Activated effector memory CD4-positive, alpha-beta T cell treated with anti-CD3 and anti-CD28 coated beads, Interleukin-2, amount 50 U/mL, for 16 hours (primary cell): ENCODE measurements at regions not wholly inside any gene's neighbourhood (a gene's known extent, or its start where the extent isn't known, plus 50 kb on each side); places are given as distances from the start of the nearest gene placed in this dataset.

Experiments used
- DNase-seq: peaks from one replicate; pipeline ENCODE4 v3.0.0-alpha.2; 2020

DNA sequence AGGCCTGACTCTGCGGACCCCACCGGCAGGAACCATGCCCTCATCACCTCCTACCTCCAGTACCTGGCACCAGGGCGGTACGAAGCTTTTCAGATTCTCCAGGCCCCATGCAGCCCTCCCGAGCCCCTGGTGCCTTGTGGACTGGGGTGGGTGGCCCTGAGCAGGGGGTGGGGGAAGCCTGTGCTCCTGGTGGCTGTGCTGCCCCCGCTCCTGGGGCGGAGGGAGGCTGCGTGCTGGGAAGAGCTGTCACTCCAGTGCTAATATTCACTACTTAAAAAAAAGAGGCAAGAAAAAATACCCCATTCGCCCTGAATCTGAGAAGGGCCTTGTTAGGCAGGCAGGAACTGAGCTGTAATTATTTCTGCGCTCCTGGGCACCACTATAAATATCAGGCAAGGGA lies 111.8 kb downstream of the ENGASE start:
- no peak for DNase-seq

DNA sequence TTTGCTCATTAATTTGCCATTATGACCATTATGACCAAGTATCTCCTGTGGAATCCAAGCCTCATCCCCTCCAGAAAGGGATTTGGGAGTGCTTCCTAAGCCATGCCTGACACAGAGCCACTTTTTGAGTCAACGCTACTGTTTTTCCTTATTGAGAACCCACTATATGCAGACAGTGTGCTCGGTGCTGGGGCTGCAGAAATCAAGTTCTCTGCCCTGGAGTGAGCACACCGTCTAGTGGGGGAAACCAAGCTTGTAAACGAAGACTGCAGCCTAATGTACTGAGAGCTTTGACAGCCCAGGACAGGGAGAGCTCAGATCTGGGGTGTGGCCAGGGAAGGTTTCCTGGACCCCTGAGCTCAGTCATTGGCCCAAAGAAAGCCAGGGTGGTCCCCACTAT lies 111.0 kb downstream of the ENGASE start:
- DNase-seq: no peak

DNA sequence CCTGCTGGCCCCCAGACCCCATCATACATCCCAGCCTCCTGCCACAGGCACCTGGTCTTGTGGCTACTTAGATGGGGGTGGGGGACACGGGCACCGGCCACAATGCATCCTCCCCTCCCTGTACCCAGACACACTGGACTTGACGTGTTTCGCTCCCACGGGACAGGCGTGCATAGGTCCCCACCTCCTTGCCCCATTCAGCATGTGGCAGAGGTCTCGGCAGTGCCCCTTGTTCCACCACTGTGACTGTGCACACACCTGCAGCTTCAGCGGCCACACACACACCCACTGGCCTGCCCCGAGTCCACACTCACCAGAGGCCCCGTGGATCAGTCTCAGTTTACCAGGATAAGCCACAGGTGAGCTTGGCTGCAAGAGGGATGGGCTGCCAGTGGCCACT lies 109.6 kb downstream of the ENGASE start:
- DNase-seq: no peak

DNA sequence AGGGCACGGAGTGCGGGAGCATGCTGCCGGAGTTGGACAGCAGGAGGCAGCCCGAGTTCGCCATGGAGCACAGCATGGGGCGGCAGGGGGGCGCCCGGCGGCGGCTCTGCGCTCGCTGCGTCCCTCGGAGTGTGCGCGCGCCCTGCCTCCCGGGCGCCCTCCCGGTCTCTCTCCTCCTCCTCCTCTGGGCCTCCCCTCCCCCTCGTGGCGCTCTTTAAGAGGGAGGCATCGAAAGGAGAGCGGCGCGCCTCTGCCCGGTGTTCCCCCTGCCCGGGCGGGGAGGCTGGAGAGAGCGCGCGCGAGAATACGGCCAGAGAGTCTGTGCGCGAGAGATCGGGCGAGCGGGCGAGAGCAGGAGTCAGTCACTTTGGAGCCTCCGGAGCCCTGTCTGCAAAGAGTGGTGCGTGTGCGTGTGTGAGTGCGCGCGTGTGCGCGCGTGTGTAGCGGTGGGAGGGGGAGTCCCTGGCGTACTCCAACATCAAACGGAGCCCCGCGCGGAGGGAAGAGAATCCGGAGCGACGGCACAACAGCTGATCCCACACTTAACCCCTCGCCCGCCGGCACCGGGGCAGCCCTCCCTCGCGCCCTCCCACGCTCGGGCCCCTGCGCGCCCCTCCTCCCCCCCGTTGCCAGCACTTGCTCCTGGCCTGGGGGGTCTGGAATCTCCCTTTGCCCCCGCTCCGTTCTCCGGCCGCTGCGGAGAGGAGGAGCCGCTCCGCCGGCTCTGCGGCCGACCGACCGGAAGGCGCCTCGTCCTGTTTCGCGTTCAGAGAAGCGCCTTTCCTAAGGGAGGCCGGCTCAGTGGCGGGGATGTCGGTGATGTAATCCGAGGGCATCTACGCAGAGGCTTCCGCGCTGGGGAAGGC lies 108.9 kb downstream of the ENGASE start:
- DNase-seq: no peak

DNA sequence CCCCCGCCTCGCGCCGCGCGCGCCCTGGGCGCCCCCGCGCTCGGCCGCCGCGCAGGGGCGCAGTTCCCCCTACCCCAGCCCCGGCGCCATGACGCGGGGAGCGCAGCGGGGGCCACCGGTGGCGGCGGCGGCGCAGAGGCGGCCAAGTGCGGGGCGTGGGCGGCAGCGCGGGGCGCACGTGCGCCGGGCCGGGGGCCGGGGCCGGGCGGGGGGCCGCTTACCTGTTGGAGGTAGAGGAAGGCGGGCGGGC lies 108.3 kb downstream of the ENGASE start:
- DNase-seq: no peak

DNA sequence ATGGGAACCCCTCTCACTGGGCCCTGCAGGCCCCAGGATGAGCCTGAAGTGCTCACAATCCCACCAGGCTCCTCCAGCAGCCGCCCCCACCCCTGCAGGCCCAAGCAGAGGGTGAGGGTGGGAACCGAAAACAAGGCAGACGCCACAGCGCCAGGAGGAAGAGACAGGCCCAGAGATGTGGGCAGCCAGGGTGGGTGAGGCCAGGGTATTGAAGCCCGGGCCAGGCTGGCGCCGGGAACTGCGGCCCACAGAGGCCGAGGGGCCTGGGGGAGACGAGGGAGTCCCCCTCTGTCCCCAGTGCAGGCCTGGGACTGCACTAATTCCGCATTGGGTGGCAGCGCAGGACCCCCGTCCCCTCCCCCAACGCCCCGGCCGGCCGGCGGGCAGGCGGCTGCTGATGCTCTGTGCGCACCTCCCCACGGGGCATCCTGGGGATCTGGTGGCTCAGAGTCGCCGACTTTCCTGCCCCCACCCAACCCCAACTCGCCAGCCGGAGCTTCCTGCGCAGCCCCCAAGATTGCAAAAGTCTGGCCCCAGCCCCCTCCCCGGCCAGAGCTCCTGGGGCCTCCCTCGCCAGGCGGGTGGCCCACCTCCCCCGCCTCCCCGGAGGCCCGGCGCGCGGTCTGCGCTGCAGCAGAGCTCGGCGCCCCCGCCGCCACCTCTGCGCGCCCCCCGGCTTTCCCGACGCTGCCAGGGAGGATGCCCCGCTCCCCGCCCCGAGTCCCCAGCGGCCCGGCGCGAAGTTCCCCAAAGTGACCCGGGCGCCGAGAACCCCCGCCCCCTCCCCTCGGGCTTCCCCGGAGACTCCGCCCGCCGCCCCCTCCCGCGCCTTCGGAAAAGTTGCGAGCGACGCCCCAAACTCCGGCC lies 107.8 kb downstream of the ENGASE start:
- DNase-seq: no peak

DNA sequence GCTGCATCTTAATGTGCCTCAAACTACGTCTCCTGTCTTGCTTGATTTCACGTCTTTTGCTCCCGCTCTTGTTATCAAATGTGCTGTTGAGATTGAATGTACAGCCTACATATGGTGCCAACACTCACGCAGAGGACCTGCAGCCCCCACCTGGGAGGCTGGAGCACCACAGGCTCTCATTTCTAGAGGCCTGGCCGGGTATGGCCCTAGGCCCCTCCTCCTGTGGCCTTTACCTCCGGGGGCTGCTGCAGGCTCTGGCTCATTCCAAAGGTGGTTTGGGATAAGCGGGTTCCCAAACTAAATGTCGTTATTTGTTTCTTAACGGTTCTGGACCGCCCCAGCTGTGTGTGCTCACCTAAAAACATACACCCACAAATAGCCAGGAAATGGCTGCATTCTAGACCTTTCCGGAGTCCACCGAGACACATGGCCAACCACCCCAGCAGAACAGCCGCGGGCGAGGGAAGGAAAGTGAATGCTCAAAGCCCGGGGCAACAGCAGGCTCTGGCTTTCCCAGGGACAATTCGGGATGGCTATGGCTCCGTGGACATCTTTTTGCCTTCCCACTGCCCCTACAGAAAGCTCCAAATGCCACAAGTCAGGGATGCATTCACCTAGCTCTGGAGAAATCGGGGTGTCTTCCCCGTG lies 105.9 kb downstream of the ENGASE start:
- DNase-seq: no peak

DNA sequence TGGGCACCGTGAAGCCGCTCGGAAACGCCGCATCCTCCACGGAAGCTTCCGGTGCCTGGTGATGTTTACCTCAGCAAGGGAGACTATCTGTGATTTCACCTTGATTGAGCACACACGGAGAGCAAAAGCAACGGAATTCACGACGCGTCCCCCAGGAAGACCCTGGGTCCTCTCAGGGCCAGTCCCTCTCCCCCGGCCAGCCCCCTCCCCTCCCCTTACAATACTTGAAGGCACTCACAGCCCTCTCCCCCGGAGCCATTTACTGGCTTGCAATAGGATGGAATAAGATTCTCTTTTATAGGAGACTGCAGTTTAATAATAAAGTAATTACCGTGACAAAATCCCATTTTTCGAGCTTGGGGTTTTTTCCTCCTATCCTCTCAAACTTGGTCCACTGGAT lies 104.7 kb downstream of the ENGASE start:
- DNase-seq: no peak

DNA sequence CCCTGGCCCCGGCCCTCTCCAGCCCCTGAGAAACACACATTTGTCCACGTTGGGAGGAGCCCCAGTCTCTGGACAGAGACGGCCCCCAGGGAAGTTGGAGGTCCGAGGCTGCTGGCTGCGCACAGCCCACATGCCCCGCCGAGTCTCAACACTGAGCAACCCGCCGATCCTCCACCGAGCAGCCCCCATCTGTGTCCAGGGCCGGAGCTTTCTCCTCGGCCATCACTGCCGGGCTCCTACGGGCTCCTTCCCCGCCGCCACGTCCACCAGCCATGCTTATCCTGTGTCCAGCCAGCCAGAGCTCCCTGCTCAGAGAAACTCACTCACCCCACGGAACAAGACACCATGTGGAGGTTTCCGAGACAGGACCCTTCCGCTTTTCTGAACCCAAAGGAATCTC lies 103.3 kb downstream of the ENGASE start:
- no peak for DNase-seq

DNA sequence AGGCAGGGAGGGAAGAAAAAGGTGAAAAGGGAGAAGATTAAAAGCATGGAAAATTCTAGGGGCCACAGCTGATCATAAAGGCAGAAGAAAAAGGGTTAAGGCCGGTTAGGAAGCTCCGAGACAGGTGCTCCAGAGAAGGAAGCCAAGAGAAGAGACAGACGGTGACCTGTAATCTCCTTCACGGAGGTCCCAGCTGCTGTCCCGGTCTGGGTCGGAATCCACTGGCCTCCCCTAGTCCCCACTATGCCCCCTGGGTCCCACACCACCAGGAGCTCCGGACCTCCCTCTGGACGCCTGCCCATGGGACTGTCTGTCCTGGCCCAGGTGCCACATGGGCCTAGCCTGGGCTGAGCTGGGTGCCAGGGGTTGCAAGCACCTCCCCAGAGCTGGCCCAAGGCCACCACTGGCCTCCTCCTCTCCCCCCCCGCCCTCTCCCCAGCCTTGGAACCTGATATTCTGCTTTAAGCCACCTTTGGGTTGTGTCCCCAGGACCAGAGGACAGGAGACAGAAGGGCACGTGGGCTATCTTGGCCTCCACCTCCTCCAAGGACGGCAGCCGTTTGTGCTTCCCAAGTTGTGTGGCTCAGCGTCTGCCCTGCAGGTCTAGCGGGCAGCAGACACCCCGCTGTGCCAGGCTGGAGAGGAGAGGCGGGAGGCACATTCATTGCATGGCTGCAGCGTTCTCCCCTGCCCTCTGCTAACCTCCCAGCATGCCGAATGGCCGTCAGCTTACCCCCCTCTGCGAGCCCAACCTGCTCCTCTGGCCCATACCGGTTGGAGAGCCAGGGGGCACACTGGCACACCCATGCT lies 102.4 kb downstream of the ENGASE start:
- no peak for DNase-seq

DNA sequence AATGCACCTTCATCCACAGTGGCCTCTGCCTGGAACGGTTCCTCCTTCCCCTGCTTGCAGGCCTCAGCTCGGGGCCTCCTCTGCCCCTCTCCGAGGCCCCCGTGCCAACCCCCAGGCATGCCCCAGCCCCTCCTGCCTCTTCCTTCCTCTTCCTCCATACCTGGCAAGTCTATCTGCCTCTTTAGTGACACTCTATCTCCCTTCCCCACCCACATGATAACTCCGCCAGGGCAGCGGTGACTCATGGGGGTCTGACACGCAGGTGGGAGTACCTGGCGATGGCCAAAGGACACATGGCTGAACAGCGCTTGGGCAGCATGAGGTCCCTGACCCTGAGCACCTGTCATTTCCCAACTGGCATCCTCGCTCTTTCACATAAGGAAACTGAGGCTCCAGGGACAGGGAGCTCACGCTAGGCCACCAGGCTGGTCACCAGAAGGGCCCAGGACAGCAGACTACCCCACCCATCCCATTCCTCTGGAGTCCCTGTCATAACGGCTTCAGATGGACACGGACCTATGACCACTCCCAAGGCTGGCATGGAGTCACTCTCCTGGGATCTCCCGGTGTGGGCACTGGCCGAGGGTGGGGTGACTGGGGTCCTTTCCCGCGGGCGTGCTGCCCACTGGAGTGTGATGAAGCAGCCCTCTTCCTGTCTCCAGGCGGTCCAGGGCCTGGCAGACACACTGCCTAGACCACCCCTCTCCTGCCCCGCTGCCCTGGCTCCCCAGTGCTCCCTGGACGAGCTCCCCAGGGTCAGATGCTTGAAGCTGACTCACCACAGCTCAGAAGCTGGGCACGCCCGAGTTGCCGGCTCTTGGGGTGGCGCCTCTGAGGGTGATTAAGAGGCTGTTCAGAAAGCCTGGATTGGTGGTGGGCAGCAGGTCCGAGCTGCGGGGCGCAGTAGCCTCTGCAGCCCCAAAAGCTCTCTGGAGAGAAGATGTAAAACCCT lies 100.6 kb downstream of the ENGASE start:
- no peak for DNase-seq

DNA sequence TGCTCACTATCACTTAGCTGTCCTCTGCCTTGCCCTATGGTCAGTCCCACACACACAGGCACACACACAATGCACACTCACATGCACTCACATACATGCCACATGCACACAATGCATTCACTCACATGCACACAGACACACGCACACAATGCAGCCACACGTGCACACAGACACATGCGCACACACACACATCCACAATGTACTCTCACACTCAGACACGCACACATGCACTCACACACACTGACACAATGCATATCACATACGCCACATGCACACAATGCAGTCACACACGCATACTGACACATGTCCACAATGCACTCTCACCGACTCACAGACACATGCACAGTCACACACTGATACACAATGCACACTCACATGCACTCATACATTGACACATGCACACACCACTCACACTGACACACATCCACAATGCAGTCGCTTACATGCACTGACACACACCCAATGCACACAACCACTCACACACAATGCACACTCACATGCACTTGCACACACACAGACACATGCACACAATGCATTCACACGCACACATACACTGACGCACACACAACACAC lies 99.7 kb downstream of the ENGASE start:
- DNase-seq: no peak

DNA sequence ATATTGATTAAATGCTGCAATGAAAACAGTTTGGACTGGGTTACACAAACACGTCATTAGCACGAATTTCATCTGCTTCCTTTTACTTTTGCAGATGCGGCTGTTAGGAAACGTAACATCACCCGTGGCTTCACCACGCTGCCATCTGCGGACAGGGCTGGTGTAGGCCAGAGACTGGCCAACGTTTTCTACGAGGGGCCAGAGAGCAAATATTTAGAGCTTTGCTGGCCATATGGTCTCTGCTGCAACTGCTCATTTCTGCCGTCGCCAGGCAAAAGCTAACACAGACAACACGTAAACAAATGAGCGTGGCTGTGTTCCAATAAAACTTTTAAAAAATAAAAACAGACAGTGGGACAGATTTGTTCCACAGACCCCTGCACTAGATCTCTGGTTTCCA lies 96.6 kb downstream of the ENGASE start:
- DNase-seq: no peak

DNA sequence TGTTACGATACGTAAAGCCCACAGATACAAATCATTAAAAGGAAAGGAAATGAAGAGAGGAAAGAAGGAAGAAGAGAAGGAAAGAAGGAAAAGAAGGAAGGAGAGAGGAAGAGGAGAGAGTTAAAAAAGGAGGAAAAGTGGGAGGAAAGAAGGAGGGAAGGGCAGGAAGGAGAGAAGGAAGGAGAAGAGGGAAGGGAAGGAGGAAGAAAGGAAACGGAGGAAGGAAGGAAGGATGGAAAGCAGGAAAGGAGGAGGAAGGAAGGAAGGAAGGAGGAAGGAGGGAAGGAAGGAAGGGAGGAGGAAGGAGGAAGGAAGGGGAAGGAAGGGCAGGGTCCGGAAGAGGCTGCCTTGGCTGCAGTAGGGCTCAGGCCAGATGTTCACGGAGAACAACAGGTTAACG lies 95.2 kb downstream of the ENGASE start:
- no peak for DNase-seq

DNA sequence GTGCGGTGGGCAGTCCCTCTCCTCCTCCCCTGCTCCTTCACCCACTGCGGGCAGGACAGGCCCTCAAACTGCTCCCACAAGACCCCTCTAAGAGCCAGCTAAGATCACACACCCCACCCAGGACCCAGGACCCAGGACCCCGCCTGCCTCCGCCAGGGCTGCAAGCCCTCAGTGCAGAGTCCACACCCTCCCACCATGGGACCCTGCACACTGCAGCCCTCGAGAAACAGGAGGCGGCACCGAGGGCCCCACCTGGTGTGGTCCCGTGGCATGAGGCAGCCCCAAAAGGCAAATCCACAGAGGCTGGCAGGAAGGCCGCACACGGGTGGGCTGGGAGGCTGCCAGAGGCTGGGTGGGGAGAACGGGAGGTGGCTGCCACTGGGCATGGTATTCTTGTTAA lies 94.7 kb downstream of the ENGASE start:
- no peak for DNase-seq

DNA sequence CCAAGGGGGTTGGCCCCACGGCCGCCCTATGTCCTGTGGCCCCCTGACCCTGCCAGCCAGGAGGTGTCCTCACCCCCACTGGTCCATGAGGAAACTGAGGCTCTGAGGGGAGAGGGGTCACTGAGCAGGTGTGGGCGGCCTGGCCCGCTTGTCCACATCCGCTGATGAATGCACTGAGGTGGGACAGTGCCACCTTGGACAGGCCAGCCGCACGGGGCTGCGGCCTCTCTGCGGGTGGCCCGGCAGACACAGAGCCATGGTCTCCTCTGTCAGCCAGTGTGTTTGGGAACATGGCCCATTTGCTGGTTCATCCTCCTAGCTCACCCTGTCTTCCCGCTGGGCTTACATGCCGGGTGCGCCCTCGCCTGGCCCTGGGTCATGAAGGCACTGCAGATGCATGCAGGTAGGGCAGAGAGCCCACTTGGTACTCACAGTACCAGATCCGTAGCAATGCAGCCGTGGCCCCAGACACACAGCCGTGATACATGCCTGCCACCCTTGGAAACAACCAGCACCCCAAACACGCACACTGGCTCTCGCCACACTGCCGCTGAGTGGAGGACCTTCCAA lies 93.9 kb downstream of the ENGASE start:
- no peak for DNase-seq

DNA sequence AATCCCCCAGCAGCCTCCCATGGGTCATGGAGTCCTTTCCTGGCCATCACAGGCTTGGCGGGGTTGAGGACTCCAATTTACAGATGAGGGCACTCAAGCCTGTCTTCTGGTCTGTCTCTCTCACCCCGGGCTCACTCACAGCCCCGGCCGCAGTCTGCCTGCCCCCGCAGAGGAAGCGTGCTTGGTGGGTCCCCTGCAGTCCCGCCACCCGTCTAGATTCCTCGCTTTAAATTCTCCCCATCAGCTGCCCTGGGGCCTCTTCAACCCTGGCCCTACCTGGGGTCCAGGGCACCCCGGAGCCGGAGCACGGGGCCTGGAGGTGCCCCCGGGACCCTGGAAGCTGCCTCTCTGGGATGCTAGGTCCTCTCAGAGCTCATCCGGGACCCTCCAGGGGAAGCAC lies 92.9 kb downstream of the ENGASE start:
- no peak for DNase-seq

DNA sequence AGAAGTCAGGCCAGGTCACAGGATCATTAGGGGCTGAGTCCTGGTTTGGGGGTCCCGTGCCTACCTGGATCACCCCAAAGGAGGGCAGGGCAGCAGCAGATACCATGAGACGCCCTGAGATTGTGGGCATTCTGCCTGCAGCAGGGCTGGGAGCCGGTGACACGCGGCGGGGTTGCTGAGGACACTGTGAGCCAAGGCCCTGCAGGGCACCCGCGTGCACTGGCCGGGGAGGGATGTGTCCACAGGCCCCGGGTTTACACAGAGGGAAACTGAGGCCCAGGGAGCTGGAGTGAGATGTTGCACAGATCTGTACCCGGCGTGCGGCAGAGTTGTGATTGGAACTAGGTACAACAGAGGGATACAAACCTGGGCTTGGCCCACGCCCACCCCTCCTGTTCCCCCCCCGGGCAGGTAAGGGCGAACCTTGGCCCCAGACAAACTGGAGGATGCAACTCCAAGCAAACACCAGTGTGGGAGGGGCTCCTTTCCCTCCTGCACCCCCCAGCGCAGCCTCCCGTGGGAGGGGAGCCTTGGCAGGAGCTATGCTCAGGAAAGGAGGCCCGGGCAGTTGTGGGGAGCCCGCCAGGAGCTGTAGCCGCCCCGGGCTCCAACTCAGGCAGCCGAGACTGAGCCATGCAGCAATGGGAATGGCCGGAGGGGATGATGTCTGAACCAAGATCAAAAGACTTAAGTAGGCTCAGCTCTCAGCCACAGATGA lies 91.3 kb downstream of the ENGASE start:
- no peak for DNase-seq

DNA sequence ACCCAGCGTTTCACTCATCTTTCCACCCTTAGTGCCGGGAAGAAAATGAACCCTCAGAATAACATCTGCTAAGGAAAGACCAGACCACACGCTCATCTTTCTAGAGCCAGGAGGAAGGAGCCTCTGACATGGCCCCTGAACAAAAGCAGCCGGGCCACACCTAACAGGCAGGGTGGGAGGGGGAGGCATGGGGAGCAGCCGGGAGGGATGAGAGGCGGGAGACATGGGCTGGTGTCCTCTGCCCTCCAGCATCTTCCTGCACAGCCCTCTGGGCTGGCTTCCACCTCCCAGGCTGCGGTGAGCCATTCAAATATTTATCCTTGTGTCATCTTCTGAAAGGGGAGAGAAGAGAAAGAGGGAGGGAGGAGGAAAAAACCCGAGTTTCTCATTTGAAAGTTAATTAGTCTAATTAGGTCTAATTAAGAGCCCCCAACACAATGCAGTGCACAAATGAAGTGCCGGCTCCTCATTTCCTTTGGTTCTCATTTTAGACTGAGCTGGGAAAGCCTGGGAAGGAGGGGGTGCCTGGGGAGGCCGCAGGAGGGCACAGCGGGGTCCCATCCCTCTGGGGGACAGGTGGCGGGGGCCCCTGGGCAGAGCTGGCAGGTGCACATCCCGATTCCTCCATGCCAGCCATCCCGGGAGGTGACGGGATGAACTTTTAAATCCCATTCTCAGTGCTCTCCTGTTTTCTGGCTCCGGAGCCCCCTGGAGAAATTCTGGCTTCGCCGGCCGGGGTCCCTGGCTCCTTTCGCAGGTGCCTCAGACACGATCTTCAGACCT lies 90.5 kb downstream of the ENGASE start:
- DNase-seq: no peak

DNA sequence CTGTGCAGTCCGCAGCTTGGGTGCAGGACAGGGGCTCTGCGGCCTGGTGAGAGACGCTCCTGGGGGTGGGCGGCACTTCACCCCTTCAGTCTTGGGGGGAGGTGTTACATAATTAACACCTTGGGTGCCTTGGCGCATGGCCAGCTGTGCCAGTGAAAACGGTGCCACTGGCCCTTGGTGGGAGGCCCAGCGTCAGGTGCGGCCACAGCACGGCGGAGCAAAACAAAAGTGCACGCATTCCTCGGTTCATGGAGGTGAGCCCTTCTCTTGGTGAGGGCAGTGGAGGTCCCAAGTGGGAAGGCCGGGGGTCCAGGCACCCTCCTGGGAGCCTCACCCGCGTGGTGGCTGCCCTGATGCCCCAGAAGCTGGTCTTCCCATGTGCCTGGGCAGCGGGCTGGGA lies 89.8 kb downstream of the ENGASE start:
- no peak for DNase-seq
